CD4-positive, alpha-beta T cell treated with Interleukin-1 beta for 1 hour (primary cell): ENCODE measurements at regions not wholly inside any gene's neighbourhood (a gene's known extent, or its start where the extent isn't known, plus 50 kb on each side); places are given as distances from the start of the nearest gene placed in this dataset.

ENCODE experiments used
- DNase-seq, 2 donors: peaks; one replicate each; pipeline ENCODE4 v3.0.0-alpha.2; 2020 to 2022

- DNase-seq = no peak
These were observed 59.4 kb upstream of the FTH1 start for GRCh38 chr11:62026739-62027370.

- peak; percentile 92 to 95 for DNase-seq
These were observed 58.2 kb upstream of the FTH1 start for GRCh38 chr11:62025487-62026105.

- no peak for DNase-seq
These were observed 57.6 kb upstream of the FTH1 start for GRCh38 chr11:62024936-62025486.

GRCh38 chr11:62022211-62022610, 54.8 kb upstream of the FTH1 start:
- no peak for DNase-seq

GRCh38 chr11:62020661-62021060, 53.2 kb upstream of the FTH1 start:
- peak in 1 of 2 donors; percentile 42 for DNase-seq

- no peak for DNase-seq
These were observed 51.7 kb upstream of the FTH1 start for GRCh38 chr11:62018981-62019664.

GRCh38 chr11:62017878-62018655, 50.6 kb upstream of the FTH1 start:
- no peak for DNase-seq
